ENCODE measurements at regions not wholly inside any gene's neighbourhood (a gene's known extent, or its start where the extent isn't known, plus 50 kb on each side); places are given as distances from the start of the nearest gene placed in this dataset.

GRCh38 chr4:158458271-158458895, 63.3 kb upstream of the RXFP1 start:
- Histone ChIP-seq H4K20me1 (ENCODE audit: control insufficient read depth, insufficient read depth, low read depth, low read length) (no peaks in the 10 kb centered on the region), H3K4me1 (ENCODE audit: control insufficient read depth, low read length) (no peaks in the 10 kb centered on the region)
- TF ChIP-seq EZH2phosphoT487 (IDR thresholded peaks at IDR 0.05; ENCODE audit: borderline replicate concordance, low read length), result no peak
- TF ChIP-seq CTCF (IDR thresholded peaks at IDR 0.05; ENCODE audit: low read depth, low read length, poor library complexity, severe bottlenecking), result no peak

GRCh38 chr4:158459085-158459820, 62.4 kb upstream of the RXFP1 start:
- Histone ChIP-seq H3K4me1 (ENCODE audit: control insufficient read depth, low read length) (no peaks in the 10 kb centered on the region), H3K4me2 (ENCODE audit: low read length) (no peak overlapping the region), H3K9me3 (ENCODE audit: control insufficient read depth, insufficient read depth, low read length) (no peaks in the 10 kb centered on the region), H4K20me1 (ENCODE audit: control insufficient read depth, insufficient read depth, low read depth, low read length) (no peaks in the 10 kb centered on the region), H3K36me3 (ENCODE audit: control insufficient read depth, low read length) (no peaks in the 10 kb centered on the region), H3K4me3 (ENCODE audit: low read length) (no peak overlapping the region), H3F3A (ENCODE audit: control insufficient read depth, insufficient read depth) (no peaks in the 10 kb centered on the region), H3K9me2 (replicated peaks; ENCODE audit: control insufficient read depth, low read length) (no peaks in the 10 kb centered on the region), H3K27ac (ENCODE audit: low read depth, low read length) (no peak overlapping the region), H3K27me3 (ENCODE audit: control insufficient read depth, low read length) (no peaks in the 10 kb centered on the region), H3K79me2 (ENCODE audit: control insufficient read depth, low read length) (no peaks in the 10 kb centered on the region)
- TF ChIP-seq CTCF (IDR thresholded peaks at IDR 0.05; ENCODE audit: low read depth, low read length, poor library complexity, severe bottlenecking), result no peak
- TF ChIP-seq EZH2phosphoT487 (IDR thresholded peaks at IDR 0.05; ENCODE audit: borderline replicate concordance, low read length), result no peak

More at GRCh38 chr4:158458271-158458895, 63.3 kb upstream of the RXFP1 start:
- Histone ChIP-seq H3K36me3 (ENCODE audit: control insufficient read depth, low read length) (no peaks in the 10 kb centered on the region), H3K27me3 (ENCODE audit: control insufficient read depth, low read length) (no peaks in the 10 kb centered on the region), H3K4me3 (ENCODE audit: low read length) (no peak overlapping the region), H3K79me2 (ENCODE audit: control insufficient read depth, low read length) (no peaks in the 10 kb centered on the region), H3F3A (ENCODE audit: control insufficient read depth, insufficient read depth) (no peaks in the 10 kb centered on the region), H3K9me3 (ENCODE audit: control insufficient read depth, insufficient read depth, low read length) (no peaks in the 10 kb centered on the region), H3K27ac (ENCODE audit: low read depth, low read length) (no peak overlapping the region), H3K9me2 (replicated peaks; ENCODE audit: control insufficient read depth, low read length) (no peaks in the 10 kb centered on the region), H3K4me2 (ENCODE audit: low read length) (no peak overlapping the region)

GRCh38 chr4:158461336-158461735, 60.3 kb upstream of the RXFP1 start:
- Histone ChIP-seq H3K36me3 (ENCODE audit: control insufficient read depth, low read length) (no peaks in the 10 kb centered on the region), H3K4me1 (ENCODE audit: control insufficient read depth, low read length) (no peaks in the 10 kb centered on the region), H3K9me2 (replicated peaks; ENCODE audit: control insufficient read depth, low read length) (no peaks in the 10 kb centered on the region), H3K4me3 (ENCODE audit: low read length) (no peak overlapping the region), H3K79me2 (ENCODE audit: control insufficient read depth, low read length) (no peaks in the 10 kb centered on the region), H3K9me3 (ENCODE audit: control insufficient read depth, insufficient read depth, low read length) (no peaks in the 10 kb centered on the region), H3K4me2 (ENCODE audit: low read length) (no peak overlapping the region), H3F3A (ENCODE audit: control insufficient read depth, insufficient read depth) (no peaks in the 10 kb centered on the region), H3K27me3 (ENCODE audit: control insufficient read depth, low read length) (no peaks in the 10 kb centered on the region), H3K27ac (ENCODE audit: low read depth, low read length) (no peak overlapping the region), H4K20me1 (ENCODE audit: control insufficient read depth, insufficient read depth, low read depth, low read length) (no peaks in the 10 kb centered on the region)
- no peak for TF ChIP-seq CTCF (IDR thresholded peaks at IDR 0.05; ENCODE audit: low read depth, low read length, poor library complexity, severe bottlenecking)
- no peak for TF ChIP-seq EZH2phosphoT487 (IDR thresholded peaks at IDR 0.05; ENCODE audit: borderline replicate concordance, low read length)

Measured in DOHH2 (cell line).